NB4 (cell line): ENCODE measurements at regions not wholly inside any gene's neighbourhood (a gene's known extent, or its start where the extent isn't known, plus 50 kb on each side); places are given as distances from the start of the nearest gene placed in this dataset.
"Not testable (repeated sequence)": the region's sequence is repeated elsewhere in the genome, so short reads cannot be mapped to it uniquely, and the experiment has no call there.

Source experiments
- CTCF ChIP-seq: IDR thresholded peaks from one replicate; pipeline ENCODE4 v1.5.1; 2012; ENCODE audit warnings: low read depth, low read length
- MAX ChIP-seq: IDR thresholded peaks from 2 replicates; pipeline ENCODE4 v1.6.1; 2011; ENCODE audit warnings: low read depth, low read length
- MYC ChIP-seq: IDR thresholded peaks from 2 replicates; pipeline ENCODE4 v1.6.1; 2011; ENCODE audit warnings: low read depth, low read length
- POLR2A ChIP-seq: IDR thresholded peaks from 2 replicates; pipeline ENCODE4 v1.6.1; 2011; ENCODE audit warnings: mild to moderate bottlenecking; ENCODE audit not compliant: insufficient read length; ENCODE audit errors: extremely low read depth

GRCh38 chr12:83556040-83556439 lies 869.3 kb downstream of the TMTC2 start:
- TF ChIP-seq POLR2A, CTCF, MYC, MAX: not testable (repeated sequence)
